Heart left ventricle (tissue), 16 donors: ENCODE measurements at regions not wholly inside any gene's neighbourhood (a gene's known extent, or its start where the extent isn't known, plus 50 kb on each side); places are given as distances from the start of the nearest gene placed in this dataset.

Experiments used
- ATAC-seq, 4 donors: fragments of 200-7000 bp; cut with Tn5 transposase; one replicate each; pipeline ENCODE4 v1.9.1; 2020 to 2022; ENCODE audit warnings: moderate library complexity in 4 of 4, mild to moderate bottlenecking in 3 of 4, moderate number of reproducible peaks in 1 of 4
- DNase-seq, 5 donors: peaks; one replicate each; pipeline ENCODE4 v3.0.0-alpha.2; 2020
- H3K27ac ChIP-seq, 12 donors: fragments of 200-600 bp; sonication (generic) in 4 of 12; one replicate each; pipeline versions ENCODE4 v1.5.0 to v1.8.0; 2016 to 2022; ENCODE audit warnings: mild to moderate bottlenecking in 2 of 12
- H3K27me3 ChIP-seq, 9 donors: fragments of 200-600 bp; sonication (generic) in 2 of 9; one replicate each; pipeline versions ENCODE4 v1.5.1 to v1.8.0; 2016 to 2022; ENCODE audit warnings: mild to moderate bottlenecking in 3 of 9
- H3K36me3 ChIP-seq, 9 donors: fragments of 200-600 bp; sonication (generic) in 2 of 9; one replicate each; pipeline versions ENCODE4 v1.5.0 to v1.8.0; 2018 to 2022; ENCODE audit warnings: mild to moderate bottlenecking in 2 of 9
- H3K4me1 ChIP-seq, 12 donors: fragments of 200-600 bp; sonication (generic) in 4 of 12; one replicate each; pipeline versions ENCODE4 v1.5.0 to v1.8.0; 2016 to 2022; ENCODE audit warnings: mild to moderate bottlenecking in 3 of 12
- H3K4me3 ChIP-seq, 12 donors: fragments of 200-600 bp; sonication (generic) in 4 of 12; one replicate each; pipeline versions ENCODE4 v1.5.0 to v1.8.0; 2017 to 2022; ENCODE audit warnings: mild to moderate bottlenecking in 9 of 12, moderate library complexity in 4 of 12
- H3K9me3 ChIP-seq, 12 donors: fragments of 200-600 bp; sonication (generic) in 4 of 12; one replicate each; pipeline versions ENCODE4 v1.5.0 to v1.8.0; 2016 to 2022; ENCODE audit warnings: mild to moderate bottlenecking in 1 of 12
- CTCF ChIP-seq, 12 donors: fragments of 200-600 bp; sonication (generic) in 4 of 12; IDR thresholded peaks; one replicate each; pipeline versions ENCODE4 v1.5.0 to v1.8.0; 2018 to 2022; ENCODE audit warnings: antibody characterized with exemption in 12 of 12, mild to moderate bottlenecking in 5 of 12
- POLR2A ChIP-seq, 2 donors: fragments of 450-650 bp; IDR thresholded peaks; one replicate each; pipeline ENCODE4 v1.6.1; 2017; ENCODE audit warnings: antibody characterized with exemption in 2 of 2, mild to moderate bottlenecking in 2 of 2, moderate library complexity in 2 of 2
- WGBS, 4 donors: extraction: QIAGEN DNeasy Blood & Tissue Kit in 2 of 4; methylation state at CpG; one replicate each; pipeline versions ENCODE4 v1.1.5 to v1.1.7; 2013 to 2018; 5-methylcytosine and 5-hydroxymethylcytosine counted together
- intact Hi-C, 10 donors: fragments of 100-400 bp; cut with DNase I; formaldehyde crosslinking; loops; one replicate each; pipeline versions ENCODE4 v1.11.1 to v1.14.2; 2022
- donor health status: ischemic (EF 13 %, LVEDD 7.1; RV severe dilation, severe dysfunction).
- donor health status: healthy with polysubstance abuse.
- donor health status: DM: no; HTN: yes; CAD: no.
- donor health status: DM: no; HTN: no; CAD: no.
- donor health status: ischemic (EF 25% LVEDD 6.9; RV normal size, moderate dysfunction).
- donor health status: ischemic (EF 25% LVEDD 5.7; RV mildly dilated, moderate dysfunction).
- donor health status: healthy.
- donor health status: DM: yes; HTN: yes; CAD: no.
- donor health status: ischemic (EF 35%, LVEDD 5.7; RV mildly dilated, moderate dysfunction).
- donor health status: nonischemic (EF 11% LVEDD 7.7; RV severe dilation, severe dysfunction).
- donor health status: DM: yes; HTN: yes; CAD: no.
- donor health status: PGD.
- donor health status: ischemic (EF 29% LVEDD 5.4; RV normal size, mild dysfunction).
- donor health status: nonischemic (EF 23%, LVEDD 6.1; RV moderate dilation, normal function).

- H3K4me1 ChIP-seq: peaks cover 0 to 5% (median 0%) of the 10 kb centered on the region in 12 donors
- no peak for TF ChIP-seq POLR2A (IDR thresholded peaks at IDR 0.05)
- no peak for TF ChIP-seq CTCF (IDR thresholded peaks at IDR 0.05)
- no peaks in the 10 kb centered on the region for H3K36me3 ChIP-seq
- peaks cover 0 to 10% (median 0%) of the 10 kb centered on the region in 12 donors for H3K9me3 ChIP-seq
- intact Hi-C loops: no loop called here
- H3K27ac ChIP-seq: no peak overlapping the region
- no peaks in the 10 kb centered on the region for H3K27me3 ChIP-seq
- DNase-seq: no peak
- no peak for ATAC-seq
- no peak overlapping the region for H3K4me3 ChIP-seq
Measured at GRCh38 chr11:95660038-95660437, 129.5 kb downstream of the FAM76B start.

- Histone ChIP-seq H3K9me3 (peaks cover 0 to 10% (median 0%) of the 10 kb centered on the region in 12 donors), H3K36me3 (no peaks in the 10 kb centered on the region), H3K4me1 (peaks cover 0 to 5% (median 0%) of the 10 kb centered on the region in 12 donors), H3K27me3 (no peaks in the 10 kb centered on the region), H3K27ac (no peak overlapping the region), H3K4me3 (no peak overlapping the region)
- TF ChIP-seq POLR2A (IDR thresholded peaks at IDR 0.05) (no peak), CTCF (IDR thresholded peaks at IDR 0.05) (no peak)
- DNase-seq (no peak), ATAC-seq (no peak)
- WGBS, 4 donors: 73 to 91% (median 85%) methylated on average over 1 of the region's 1 CpG
- intact Hi-C loops: no loop called here
Measured at GRCh38 chr11:95659088-95659487, 130.5 kb downstream of the FAM76B start.

- Histone ChIP-seq H3K9me3 (no peaks in the 10 kb centered on the region), H3K36me3 (no peaks in the 10 kb centered on the region), H3K27ac (no peak overlapping the region), H3K4me1 (peaks cover 0 to 23% (median 2%) of the 10 kb centered on the region in 12 donors), H3K27me3 (no peaks in the 10 kb centered on the region), H3K4me3 (no peak overlapping the region)
- TF ChIP-seq CTCF (IDR thresholded peaks at IDR 0.05) (no peak), POLR2A (IDR thresholded peaks at IDR 0.05) (no peak)
- DNase-seq (no peak), ATAC-seq (no peak)
- 41 to 55% (median 51%) methylated on average over 1 of the region's 1 CpG for WGBS, 4 donors
- intact Hi-C loops: no loop called here
Measured at GRCh38 chr11:95655536-95655935, 134.0 kb downstream of the FAM76B start.

GRCh38 chr11:95653680-95654079, 135.9 kb downstream of the FAM76B start:
- ATAC-seq: no peak
- H3K27ac ChIP-seq: no peak overlapping the region
- intact Hi-C loops: loop anchor here in 1 of 10 donors (2.0 kb wide), 1 partner anchor 21 kb away; no protein-coding TSS in a partner anchor
- no peaks in the 10 kb centered on the region for H3K9me3 ChIP-seq
- WGBS, 4 donors: 90 to 95% (median 94%) methylated on average over 1 of the region's 1 CpG
- H3K4me1 ChIP-seq: peaks cover 0 to 28% (median 2%) of the 10 kb centered on the region in 12 donors
- no peak for DNase-seq
- TF ChIP-seq CTCF (IDR thresholded peaks at IDR 0.05): no peak
- TF ChIP-seq POLR2A (IDR thresholded peaks at IDR 0.05): no peak
- H3K36me3 ChIP-seq: no peaks in the 10 kb centered on the region
- H3K27me3 ChIP-seq: no peaks in the 10 kb centered on the region
- H3K4me3 ChIP-seq: no peak overlapping the region
